A673 (cell line): ENCODE measurements at regions not wholly inside any gene's neighbourhood (a gene's known extent, or its start where the extent isn't known, plus 50 kb on each side); places are given as distances from the start of the nearest gene placed in this dataset.

ENCODE experiments used
- BruUV-seq: library from RNA; stranded (reverse); fragments of 400-500 nt; replicated peaks from 2 replicates; lab custom pipeline; 2021; lab: Mats Ljungman, UMichigan
- CTCF ChIA-PET: fragments of 300-600 bp; sonication (Branson Sonifier 250); formaldehyde crosslinking; loops from one replicate; lab custom pipeline; 2022; ENCODE audit warnings: antibody characterized with exemption; lab: Charles Lee
- POLR2A ChIA-PET: fragments of 300-600 bp; sonication (Branson Sonifier 250); formaldehyde crosslinking; loops from one replicate; lab custom pipeline; 2022; ENCODE audit warnings: antibody characterized with exemption; ENCODE audit not compliant: low non-redundant PET; lab: Charles Lee
- DNase-seq: peaks from one replicate; pipeline ENCODE4 v3.0.0-alpha.2; 2015; ENCODE audit warnings: low spot score
- H3K27ac ChIP-seq: fragments of 200-600 bp; sonication (generic); 2 replicates; pipeline ENCODE4 v1.5.1; 2016; ENCODE audit warnings: mixed run types, low read depth, mild to moderate bottlenecking, mixed read lengths, antibody characterized with exemption, low read length; ENCODE audit not compliant: poor library complexity, severe bottlenecking
- H3K27me3 ChIP-seq: fragments of 200-600 bp; sonication (generic); replicated peaks from 2 replicates; pipeline ENCODE4 v1.6.1; 2017; ENCODE audit warnings: mixed run types, low read depth, mild to moderate bottlenecking, mixed read lengths, antibody characterized with exemption, low read length; ENCODE audit not compliant: insufficient read depth, poor library complexity
- H3K36me3 ChIP-seq: fragments of 200-600 bp; sonication (generic); 2 replicates; pipeline ENCODE4 v1.6.1; 2016; ENCODE audit warnings: mixed run types, mild to moderate bottlenecking, mixed read lengths, antibody characterized with exemption, low read length; ENCODE audit not compliant: insufficient read depth, poor library complexity, severe bottlenecking
- H3K4me1 ChIP-seq: fragments of 200-600 bp; sonication (generic); 2 replicates; pipeline ENCODE4 v1.6.1; 2017; ENCODE audit warnings: mixed run types, mild to moderate bottlenecking, mixed read lengths, antibody characterized with exemption, low read length; ENCODE audit not compliant: insufficient read depth, poor library complexity, severe bottlenecking
- H3K4me3 ChIP-seq: fragments of 200-600 bp; sonication (generic); 2 replicates; pipeline ENCODE4 v1.5.1; 2016; ENCODE audit warnings: low read depth, mixed run types, mild to moderate bottlenecking, mixed read lengths, low read length; ENCODE audit not compliant: poor library complexity, severe bottlenecking
- H3K9me3 ChIP-seq: fragments of 200-600 bp; sonication (generic); 2 replicates; pipeline ENCODE4 v1.6.1; 2016; ENCODE audit warnings: mixed run types, low read depth, mild to moderate bottlenecking, mixed read lengths, antibody characterized with exemption, low read length; ENCODE audit not compliant: poor library complexity, severe bottlenecking
- CTCF ChIP-seq: fragments of 300-800, 200-600 bp; sonication (generic); conservative IDR thresholded peaks from 2 replicates; pipeline ENCODE4 v1.5.1; 2017; ENCODE audit warnings: low read depth, mild to moderate bottlenecking, antibody characterized with exemption, low read length, moderate library complexity, mixed read lengths
- EZH2 ChIP-seq: fragments of 200-600 bp; sonication (generic); IDR thresholded peaks from 2 replicates; pipeline ENCODE4 v1.6.1; 2017; ENCODE audit warnings: borderline replicate concordance, low read depth, mild to moderate bottlenecking, mixed read lengths, antibody characterized with exemption, low read length; ENCODE audit not compliant: poor library complexity, severe bottlenecking
- intact Hi-C: fragments of 100-400 bp; cut with micrococcal nuclease; formaldehyde crosslinking; loops from one replicate; pipeline ENCODE4 v1.10.0; 2022; ENCODE audit not compliant: unreplicated experiment

- ChIA-PET CTCF (no interaction called here), POLR2A (no interaction called here)
- BruUV-seq = no TSS peak
- no peaks in the 10 kb centered on the region for H3K9me3 ChIP-seq
- H3K27me3 ChIP-seq = peaks cover 5% of the 10 kb centered on the region
- H3K27ac ChIP-seq = no peak overlapping the region
- TF ChIP-seq CTCF = no peak
- no peak for TF ChIP-seq EZH2
- no peak overlapping the region for H3K4me3 ChIP-seq
- no peak for DNase-seq
- intact Hi-C loops = no loop called here
- no peaks in the 10 kb centered on the region for H3K4me1 ChIP-seq
- H3K36me3 ChIP-seq = no peaks in the 10 kb centered on the region
Observed at GRCh38 chr9:117624106-117624505, 80.1 kb upstream of the TLR4 start.

DNA sequence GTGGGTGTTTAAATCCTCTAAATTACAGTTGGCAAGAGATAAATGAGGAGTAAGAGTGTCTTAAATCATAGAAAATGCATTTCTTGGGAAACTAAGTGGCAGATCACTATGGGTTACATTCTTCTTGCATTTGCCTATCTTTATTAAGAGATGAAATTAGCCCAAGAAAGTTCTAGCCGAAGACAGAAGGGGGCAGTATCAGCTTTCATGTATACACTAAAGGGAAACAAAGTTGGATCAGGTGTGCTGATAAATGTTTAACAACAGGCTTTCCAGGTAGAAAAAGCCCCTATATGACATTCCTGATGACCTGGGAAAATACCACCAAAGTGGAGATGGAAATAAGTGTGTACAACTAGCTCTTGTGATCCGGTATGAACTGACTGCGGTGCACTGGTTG lies 81.9 kb upstream of the TLR4 start:
- DNase-seq = no peak
- CTCF ChIA-PET = interaction anchor here (0.6 kb wide), 1 partner anchor 733 kb away, joined by 3 read pairs; no protein-coding TSS in a partner anchor
- H3K27ac ChIP-seq = no peak overlapping the region
- intact Hi-C loops = no loop called here
- no peak overlapping the region for H3K4me3 ChIP-seq
- no peaks in the 10 kb centered on the region for H3K9me3 ChIP-seq
- no peak for TF ChIP-seq EZH2
- TF ChIP-seq CTCF = peak; percentile 39; the same call in 1 of the 2 replicates
- H3K36me3 ChIP-seq = no peaks in the 10 kb centered on the region
- no peaks in the 10 kb centered on the region for H3K4me1 ChIP-seq
- H3K27me3 ChIP-seq = peaks cover 5% of the 10 kb centered on the region
- no TSS peak for BruUV-seq
- POLR2A ChIA-PET = no interaction called here

DNA sequence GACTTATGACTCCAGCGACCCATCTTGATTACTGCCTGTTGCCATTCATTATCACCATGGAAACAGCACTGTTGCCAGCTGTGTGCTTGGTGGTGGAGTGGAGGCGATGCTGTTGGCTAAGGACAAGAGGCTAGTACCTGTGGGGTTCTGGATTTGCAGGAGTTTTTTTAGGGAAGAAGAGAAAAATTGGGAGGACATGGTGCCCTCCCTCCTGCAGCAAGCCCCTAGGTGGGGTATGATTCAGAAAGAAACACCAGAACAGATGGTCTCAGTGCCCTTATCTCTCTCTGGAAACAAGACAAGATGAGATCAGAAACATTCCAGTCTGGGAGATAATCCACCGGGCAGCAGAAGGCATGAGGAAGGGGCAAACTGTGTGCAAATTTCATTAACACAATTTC lies 87.8 kb upstream of the TLR4 start:
- BruUV-seq = no TSS peak
- CTCF ChIA-PET = no interaction called here
- POLR2A ChIA-PET = no interaction called here
- H3K36me3 ChIP-seq = no peaks in the 10 kb centered on the region
- no peak overlapping the region for H3K4me3 ChIP-seq
- H3K27ac ChIP-seq = no peak overlapping the region
- no peaks in the 10 kb centered on the region for H3K4me1 ChIP-seq
- H3K9me3 ChIP-seq = no peaks in the 10 kb centered on the region
- peaks cover 5% of the 10 kb centered on the region for H3K27me3 ChIP-seq
- no peak for DNase-seq
- intact Hi-C loops = no loop called here
- no peak for TF ChIP-seq EZH2
- no peak for TF ChIP-seq CTCF
